ENCODE measurements at regions not wholly inside any gene's neighbourhood (a gene's known extent, or its start where the extent isn't known, plus 50 kb on each side); places are given as distances from the start of the nearest gene placed in this dataset.
A peak's percentile ranks its signal among the peaks of the same experiment; 100 is the strongest.

GRCh38 chr5:108681079-108681921 is 66.4 kb upstream of the FER start:
- no peaks in the 10 kb centered on the region for H3K36me3 Mint-ChIP-seq (ENCODE audit: unreplicated experiment)
- TF ChIP-seq CTCF (IDR thresholded peaks at IDR 0.05), result peak; percentile 90
- H3K27ac Mint-ChIP-seq (ENCODE audit: unreplicated experiment), result peak overlapping the region; percentile 69
- peaks cover 4% of the 10 kb centered on the region for H3K27me3 Mint-ChIP-seq (ENCODE audit: unreplicated experiment)
- no peak overlapping the region for H3K4me3 Mint-ChIP-seq (ENCODE audit: unreplicated experiment)
- no peak for DNase-seq (ENCODE audit: extremely low spot score, unreplicated experiment)
- H3K4me1 Mint-ChIP-seq (ENCODE audit: unreplicated experiment), result peaks cover 9% of the 10 kb centered on the region
- no peaks in the 10 kb centered on the region for H3K9me3 Mint-ChIP-seq (ENCODE audit: unreplicated experiment)

- Mint-ChIP-seq H3K36me3 (ENCODE audit: unreplicated experiment) (no peaks in the 10 kb centered on the region), H3K27me3 (ENCODE audit: unreplicated experiment) (peaks cover 4% of the 10 kb centered on the region), H3K4me1 (ENCODE audit: unreplicated experiment) (peaks cover 7% of the 10 kb centered on the region), H3K9me3 (ENCODE audit: unreplicated experiment) (no peaks in the 10 kb centered on the region), H3K4me3 (ENCODE audit: unreplicated experiment) (no peak overlapping the region), H3K27ac (ENCODE audit: unreplicated experiment) (no peak overlapping the region)
- TF ChIP-seq CTCF (IDR thresholded peaks at IDR 0.05), result no peak
- DNase-seq (ENCODE audit: extremely low spot score, unreplicated experiment), result no peak
Observed at GRCh38 chr5:108678091-108678490, 69.6 kb upstream of the FER start.

- no peaks in the 10 kb centered on the region for H3K36me3 Mint-ChIP-seq (ENCODE audit: unreplicated experiment)
- TF ChIP-seq CTCF (IDR thresholded peaks at IDR 0.05), result no peak
- no peak overlapping the region for H3K27ac Mint-ChIP-seq (ENCODE audit: unreplicated experiment)
- H3K9me3 Mint-ChIP-seq (ENCODE audit: unreplicated experiment), result no peaks in the 10 kb centered on the region
- peaks cover 4% of the 10 kb centered on the region for H3K27me3 Mint-ChIP-seq (ENCODE audit: unreplicated experiment)
- H3K4me3 Mint-ChIP-seq (ENCODE audit: unreplicated experiment), result no peak overlapping the region
- DNase-seq (ENCODE audit: extremely low spot score, unreplicated experiment), result no peak
- H3K4me1 Mint-ChIP-seq (ENCODE audit: unreplicated experiment), result no peaks in the 10 kb centered on the region
Observed at GRCh38 chr5:108675736-108676135, 72.0 kb upstream of the FER start.

- DNase-seq (ENCODE audit: extremely low spot score, unreplicated experiment), result no peak
- Mint-ChIP-seq H3K4me3 (ENCODE audit: unreplicated experiment) (no peak overlapping the region), H3K27ac (ENCODE audit: unreplicated experiment) (no peak overlapping the region), H3K27me3 (ENCODE audit: unreplicated experiment) (no peaks in the 10 kb centered on the region), H3K36me3 (ENCODE audit: unreplicated experiment) (no peaks in the 10 kb centered on the region), H3K4me1 (ENCODE audit: unreplicated experiment) (no peaks in the 10 kb centered on the region), H3K9me3 (ENCODE audit: unreplicated experiment) (no peaks in the 10 kb centered on the region)
- no peak for TF ChIP-seq CTCF (IDR thresholded peaks at IDR 0.05)
Observed at GRCh38 chr5:108672639-108673038, 75.1 kb upstream of the FER start.

- H3K9me3 Mint-ChIP-seq (ENCODE audit: unreplicated experiment), result no peaks in the 10 kb centered on the region
- H3K4me1 Mint-ChIP-seq (ENCODE audit: unreplicated experiment), result no peaks in the 10 kb centered on the region
- H3K27me3 Mint-ChIP-seq (ENCODE audit: unreplicated experiment), result no peaks in the 10 kb centered on the region
- TF ChIP-seq CTCF (IDR thresholded peaks at IDR 0.05), result no peak
- H3K4me3 Mint-ChIP-seq (ENCODE audit: unreplicated experiment), result no peak overlapping the region
- no peak for DNase-seq (ENCODE audit: extremely low spot score, unreplicated experiment)
- no peak overlapping the region for H3K27ac Mint-ChIP-seq (ENCODE audit: unreplicated experiment)
- H3K36me3 Mint-ChIP-seq (ENCODE audit: unreplicated experiment), result no peaks in the 10 kb centered on the region
Observed at GRCh38 chr5:108670591-108671289, 77.0 kb upstream of the FER start.

Measured in osteocyte (in vitro differentiated cells).